ENCODE measurements at regions not wholly inside any gene's neighbourhood (a gene's known extent, or its start where the extent isn't known, plus 50 kb on each side); places are given as distances from the start of the nearest gene placed in this dataset.

DNA sequence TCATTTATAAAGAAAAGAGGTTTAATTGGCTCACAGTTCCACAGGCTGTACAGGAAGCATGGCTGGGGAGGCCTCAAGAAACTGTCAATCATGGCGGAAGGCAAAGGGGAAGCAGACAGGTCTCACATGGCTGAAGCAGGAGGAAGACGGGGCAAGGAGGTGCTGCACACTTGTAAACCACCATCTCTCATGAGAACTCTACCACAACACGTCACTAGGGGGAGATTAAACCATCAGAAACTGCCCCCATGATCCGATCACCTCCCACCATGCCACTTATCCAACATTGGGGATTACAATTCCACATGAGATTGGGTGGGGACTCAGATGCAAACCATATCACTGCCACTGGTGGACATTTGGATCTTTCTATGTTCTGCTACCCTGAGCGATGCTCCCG is 351.4 kb downstream of the NPHP4 start:
- no peak for DNase-seq (ENCODE audit: low read depth in 1 of 2, low spot score in 1 of 2)

DNA sequence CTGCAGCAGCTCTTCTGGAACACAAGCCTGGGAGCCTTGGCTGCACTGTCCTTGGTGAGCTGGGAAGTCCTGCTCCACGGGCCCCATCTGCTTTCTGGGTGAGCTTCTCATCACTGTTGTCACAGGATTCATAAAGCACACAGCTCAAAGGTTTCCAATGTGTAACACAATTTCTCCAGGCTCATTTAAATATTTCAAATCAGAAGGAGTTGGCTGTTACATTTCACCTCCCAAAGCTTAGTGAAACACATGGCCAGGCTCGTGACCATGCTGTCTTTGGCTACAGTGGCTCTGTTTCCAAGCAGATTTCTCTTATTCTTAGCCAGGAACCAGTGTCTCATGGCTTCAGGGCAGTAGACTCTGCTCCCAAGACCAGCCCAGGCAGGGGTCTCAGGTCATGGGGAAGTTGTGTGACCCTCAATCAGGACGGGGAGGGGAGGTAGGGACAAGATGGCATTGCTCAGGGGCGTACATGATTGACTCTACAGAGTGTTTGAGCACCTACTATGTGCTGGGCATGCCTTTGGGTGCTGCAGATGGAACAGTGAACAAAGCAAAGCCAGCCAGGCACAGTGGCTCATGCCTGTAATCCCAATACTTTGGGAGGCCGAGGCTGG is 353.0 kb downstream of the NPHP4 start:
- no peak for DNase-seq (ENCODE audit: low read depth in 1 of 2, low spot score in 1 of 2)

DNA sequence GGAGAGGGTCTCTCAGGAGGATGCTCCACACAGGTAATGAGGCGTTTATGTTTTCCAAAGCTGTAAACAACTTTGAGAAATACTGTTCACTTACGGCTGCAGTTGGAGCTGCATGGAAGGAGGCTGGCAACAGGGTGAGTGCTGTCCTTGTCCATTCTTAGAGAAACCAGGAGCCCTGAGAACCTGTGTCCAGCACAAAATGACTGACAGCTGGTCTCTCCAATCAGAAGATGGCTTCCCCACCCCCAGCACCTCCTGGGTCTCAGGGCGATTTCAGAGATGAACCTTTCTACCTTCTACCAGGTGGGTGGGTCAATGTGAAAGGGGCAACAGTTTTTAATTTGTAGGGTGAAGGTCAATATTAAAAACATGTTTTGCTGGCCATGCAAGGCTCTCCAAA is 353.6 kb downstream of the NPHP4 start:
- no peak for DNase-seq (ENCODE audit: low read depth in 1 of 2, low spot score in 1 of 2)

DNA sequence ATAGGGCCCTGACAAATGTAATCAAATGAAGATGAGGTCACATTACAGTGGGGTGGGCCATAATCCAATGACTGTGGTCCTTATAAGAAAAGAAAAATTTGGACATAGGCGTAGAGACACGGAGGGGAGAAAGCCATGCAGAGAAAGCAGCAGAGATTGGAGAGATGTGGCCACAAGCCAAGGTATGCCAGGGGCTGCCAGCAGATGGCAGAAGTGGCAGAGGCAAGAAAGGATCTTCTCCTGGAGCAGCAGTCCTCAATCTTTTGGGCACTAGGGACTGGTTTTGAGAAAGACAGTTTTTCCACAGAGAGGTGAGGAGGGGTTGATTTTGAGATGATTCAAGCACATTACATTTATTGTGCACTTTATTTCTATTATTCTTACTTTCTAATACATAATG is 355.1 kb downstream of the NPHP4 start:
- DNase-seq (ENCODE audit: low read depth in 1 of 2, low spot score in 1 of 2): no peak

DNA sequence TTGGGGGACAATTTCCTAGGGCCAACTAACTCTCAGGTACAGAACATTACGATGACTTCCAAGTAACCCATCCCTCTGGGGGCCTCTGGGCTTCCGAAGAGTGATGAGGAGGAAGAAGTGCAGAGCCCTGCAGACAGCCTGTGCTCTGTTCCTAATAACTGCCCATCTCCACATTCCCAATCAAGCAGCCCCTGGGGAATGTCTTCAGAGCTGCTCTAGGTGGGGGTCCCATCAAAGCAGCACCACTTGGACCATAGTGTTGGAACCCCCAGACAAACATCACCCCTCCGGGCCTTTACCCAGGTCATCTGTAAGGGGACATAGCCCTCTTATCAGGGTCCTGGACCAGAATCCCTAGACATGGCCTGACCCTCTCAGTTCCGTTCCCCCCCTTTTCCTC is 357.3 kb downstream of the NPHP4 start:
- no peak for DNase-seq (ENCODE audit: low read depth in 1 of 2, low spot score in 1 of 2)

DNA sequence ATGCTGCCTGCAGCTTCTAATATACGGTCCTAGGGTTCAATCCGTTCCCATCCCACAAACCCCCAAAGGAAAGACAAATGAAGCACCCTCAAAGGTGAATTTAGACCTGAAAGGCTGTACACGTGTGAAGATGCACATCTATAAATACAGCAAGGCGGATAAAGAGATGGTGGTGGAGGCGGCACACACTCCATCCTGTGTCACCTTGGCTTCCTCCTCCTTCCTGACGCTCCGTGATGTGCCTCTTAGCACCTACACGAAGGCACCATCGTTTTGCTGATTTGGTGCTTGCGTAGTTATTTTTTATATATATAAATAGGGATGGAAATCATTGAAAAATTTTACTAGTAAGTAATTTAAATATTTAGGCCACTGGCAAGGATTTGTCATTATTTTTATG is 359.4 kb downstream of the NPHP4 start:
- DNase-seq (ENCODE audit: low read depth in 1 of 2, low spot score in 1 of 2): no peak

DNA sequence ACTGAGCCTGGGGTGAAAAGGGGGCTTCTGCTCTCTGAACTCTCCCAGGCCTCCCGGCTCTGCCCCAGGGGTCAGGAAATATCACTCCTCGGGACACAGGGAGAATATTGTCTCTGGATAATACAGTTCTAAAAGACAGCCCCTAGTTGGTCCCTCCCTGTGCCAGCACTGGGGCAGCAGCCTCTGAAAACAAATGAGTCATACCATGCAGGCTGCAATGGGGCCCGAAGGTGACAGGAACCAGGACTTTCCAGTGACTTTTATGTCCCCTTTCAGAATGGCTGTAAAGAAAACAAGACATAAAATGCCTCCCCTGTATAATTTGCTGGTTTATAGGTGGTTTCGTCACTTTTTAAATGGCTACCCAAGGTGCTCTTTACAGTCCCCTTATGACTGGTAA is 360.0 kb downstream of the NPHP4 start:
- DNase-seq (ENCODE audit: low read depth in 1 of 2, low spot score in 1 of 2): no peak

DNA sequence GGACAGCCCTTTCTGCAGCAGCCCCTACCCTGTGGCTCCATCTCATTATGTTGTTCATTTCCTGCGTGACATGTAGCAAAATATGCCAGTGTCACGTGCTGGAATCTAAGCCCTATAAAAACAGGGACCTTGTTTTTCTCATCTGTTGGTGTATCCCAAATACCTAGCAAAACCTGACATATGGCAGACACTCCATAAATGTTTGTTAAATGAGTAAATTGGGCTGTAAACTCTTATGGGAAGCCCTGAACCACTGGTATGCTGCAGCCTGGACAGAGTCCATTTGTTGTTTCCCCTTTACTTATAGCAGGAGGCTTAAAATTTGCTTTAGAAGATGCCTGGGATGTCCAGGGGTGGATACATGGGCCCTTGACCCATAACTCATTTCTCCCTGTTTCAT is 363.8 kb downstream of the NPHP4 start:
- no peak for DNase-seq (ENCODE audit: low read depth in 1 of 2, low spot score in 1 of 2)

DNA sequence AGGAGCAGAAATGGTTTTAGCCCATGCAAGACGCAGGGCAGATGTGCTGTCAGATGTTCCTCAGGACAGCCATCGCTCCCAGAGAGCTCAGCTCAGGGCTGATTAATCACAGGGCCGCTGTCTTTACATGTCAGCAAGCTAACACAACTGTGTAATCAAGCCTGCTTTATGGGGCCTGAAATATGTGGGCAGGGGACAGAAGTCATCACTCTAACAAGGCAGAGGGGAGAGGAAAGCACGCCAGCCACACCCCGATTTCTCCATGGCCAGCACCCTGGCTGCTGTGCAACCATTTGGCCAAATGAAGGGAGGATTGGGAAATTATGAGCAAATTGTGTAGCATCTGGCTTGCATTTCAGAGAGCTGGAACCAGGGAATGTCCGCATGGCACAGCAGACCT is 368.8 kb downstream of the NPHP4 start:
- no peak for DNase-seq (ENCODE audit: low read depth in 1 of 2, low spot score in 1 of 2)

DNA sequence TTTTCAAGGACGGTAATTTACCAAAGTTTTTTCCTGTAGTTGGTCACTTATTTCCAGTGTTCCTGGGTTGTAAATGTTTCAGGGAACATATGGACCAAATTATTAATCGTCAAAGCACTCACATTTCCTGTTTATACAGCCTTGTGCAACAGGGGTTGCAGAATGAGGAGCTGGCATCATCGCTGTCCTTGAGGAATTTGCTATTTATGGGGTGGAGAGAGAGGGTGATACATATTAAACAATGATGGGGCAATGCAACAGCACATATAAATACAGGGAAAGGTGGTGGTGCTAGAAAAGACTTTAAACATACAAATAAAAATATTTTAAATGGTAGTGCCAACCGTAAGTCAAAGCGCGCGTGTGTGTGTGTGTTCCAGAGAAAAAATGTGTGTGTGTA is 369.8 kb downstream of the NPHP4 start:
- DNase-seq (ENCODE audit: low read depth in 1 of 2, low spot score in 1 of 2): no peak

DNA sequence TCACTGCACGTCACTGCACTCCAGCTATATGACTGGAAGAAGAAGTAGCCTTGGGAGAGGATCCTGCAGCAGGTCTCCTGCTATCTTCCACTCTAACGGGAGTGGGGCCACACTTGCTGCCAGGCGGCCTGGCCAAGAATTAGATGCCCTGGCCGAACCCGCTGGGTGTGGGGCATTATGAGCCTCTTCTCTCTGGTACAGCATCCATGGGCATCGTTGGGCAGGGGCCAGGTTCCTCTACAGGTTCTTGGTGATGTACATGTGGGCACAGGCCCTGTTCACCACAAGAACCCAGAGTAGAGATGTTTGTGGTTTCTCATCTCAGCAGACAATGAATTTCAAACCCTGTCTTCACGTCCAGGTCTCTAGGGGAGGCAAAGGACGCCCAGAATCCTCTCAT is 370.5 kb downstream of the NPHP4 start:
- DNase-seq (ENCODE audit: low read depth in 1 of 2, low spot score in 1 of 2): no peak

DNA sequence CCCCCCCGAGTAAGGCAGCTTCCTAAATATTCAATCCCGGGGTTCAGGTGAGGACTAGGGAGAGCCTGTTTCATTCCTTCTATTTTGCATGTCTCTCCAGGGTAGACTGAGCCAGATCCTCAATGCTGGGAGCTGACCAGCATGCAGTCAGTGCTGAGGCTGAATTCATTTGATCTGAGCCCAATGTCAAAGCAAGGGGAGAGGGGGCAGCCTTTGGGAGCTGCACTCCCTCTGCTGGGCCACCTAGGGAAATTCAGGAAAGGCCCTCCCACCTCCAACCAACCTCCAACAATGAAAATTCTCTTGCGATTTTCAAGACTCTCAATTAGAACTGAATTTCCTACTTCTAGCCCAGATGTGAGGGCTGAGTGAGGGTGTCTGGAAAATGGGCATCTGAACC is 371.2 kb downstream of the NPHP4 start:
- no peak for DNase-seq (ENCODE audit: low read depth in 1 of 2, low spot score in 1 of 2)

DNA sequence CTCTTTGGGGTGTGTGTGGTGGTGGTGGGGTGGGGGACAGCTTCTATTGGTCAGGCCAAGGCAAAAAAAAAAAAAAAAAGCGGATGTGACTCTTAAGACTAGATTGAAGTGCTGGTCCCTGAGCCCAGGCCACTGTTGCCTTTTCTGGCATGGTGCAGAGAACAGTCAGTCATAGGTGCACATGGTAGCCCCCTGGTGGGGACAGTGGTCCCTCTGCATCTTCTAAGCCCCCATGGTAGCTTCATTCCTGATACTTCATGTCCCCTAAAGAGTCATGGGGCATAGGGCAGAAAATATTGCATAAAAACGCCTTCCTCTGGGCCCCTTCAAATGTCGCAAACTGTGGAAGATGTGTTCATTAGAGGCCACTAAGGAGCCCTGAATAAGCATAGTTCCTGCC is 371.8 kb downstream of the NPHP4 start:
- DNase-seq (ENCODE audit: low read depth in 1 of 2, low spot score in 1 of 2): no peak

DNA sequence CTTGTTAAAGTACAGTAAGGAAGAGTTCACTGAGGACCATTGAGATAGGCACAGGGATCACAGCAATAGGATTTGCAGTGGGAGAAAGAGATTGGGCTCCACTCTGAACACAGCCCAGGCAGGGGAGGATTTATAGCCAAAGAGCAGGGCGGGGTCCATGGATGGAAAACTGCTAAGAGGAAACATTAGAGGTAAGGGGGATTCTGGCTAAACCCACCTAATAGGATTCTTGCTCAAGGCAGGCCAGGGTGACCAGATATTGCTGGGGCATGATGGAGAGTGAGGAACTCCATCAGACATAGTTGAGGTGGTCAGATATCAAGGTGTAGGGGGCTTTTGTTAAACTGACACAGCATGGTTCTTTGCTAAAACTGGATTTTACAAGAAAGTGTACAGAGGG is 372.8 kb downstream of the NPHP4 start:
- no peak for DNase-seq (ENCODE audit: low read depth in 1 of 2, low spot score in 1 of 2)

DNA sequence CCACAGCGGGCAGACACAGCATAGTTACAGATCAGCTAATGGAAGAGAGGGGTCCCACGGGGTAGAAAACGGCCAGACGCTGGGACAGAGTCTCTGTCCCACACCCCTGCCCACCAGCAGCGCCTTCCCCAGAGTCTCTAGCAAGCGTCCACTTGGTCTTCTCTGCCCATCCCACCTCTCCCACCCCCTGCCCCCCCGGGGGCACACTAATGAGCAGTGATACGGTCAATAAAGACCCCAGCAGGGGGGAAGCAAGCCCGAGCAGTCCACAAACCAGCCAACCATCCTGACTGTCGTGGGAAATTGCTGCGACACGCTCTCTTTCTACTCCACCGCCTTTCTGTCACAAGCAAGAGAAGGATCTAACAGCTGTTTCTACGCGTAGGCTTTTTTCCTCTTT is 374.7 kb downstream of the NPHP4 start:
- no peak for DNase-seq (ENCODE audit: low read depth in 1 of 2, low spot score in 1 of 2)

DNA sequence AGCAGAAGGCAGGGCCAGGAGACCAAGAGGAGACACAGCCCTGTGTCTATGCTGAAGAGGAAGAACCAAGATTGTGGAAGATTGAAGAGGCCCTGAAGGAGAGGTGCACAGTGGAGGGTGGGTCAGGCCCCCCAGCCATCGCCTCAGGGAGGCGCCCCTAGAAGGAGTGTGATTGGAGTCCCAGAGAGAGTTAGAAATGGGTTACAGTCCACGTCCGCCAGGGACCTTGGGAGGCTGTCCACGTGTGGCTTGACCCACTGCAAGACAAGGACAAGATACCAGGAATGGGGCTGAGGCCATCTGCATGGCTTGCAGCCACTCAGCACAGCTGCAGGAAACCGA is 375.1 kb downstream of the NPHP4 start:
- DNase-seq (ENCODE audit: low read depth in 1 of 2, low spot score in 1 of 2): no peak

DNA sequence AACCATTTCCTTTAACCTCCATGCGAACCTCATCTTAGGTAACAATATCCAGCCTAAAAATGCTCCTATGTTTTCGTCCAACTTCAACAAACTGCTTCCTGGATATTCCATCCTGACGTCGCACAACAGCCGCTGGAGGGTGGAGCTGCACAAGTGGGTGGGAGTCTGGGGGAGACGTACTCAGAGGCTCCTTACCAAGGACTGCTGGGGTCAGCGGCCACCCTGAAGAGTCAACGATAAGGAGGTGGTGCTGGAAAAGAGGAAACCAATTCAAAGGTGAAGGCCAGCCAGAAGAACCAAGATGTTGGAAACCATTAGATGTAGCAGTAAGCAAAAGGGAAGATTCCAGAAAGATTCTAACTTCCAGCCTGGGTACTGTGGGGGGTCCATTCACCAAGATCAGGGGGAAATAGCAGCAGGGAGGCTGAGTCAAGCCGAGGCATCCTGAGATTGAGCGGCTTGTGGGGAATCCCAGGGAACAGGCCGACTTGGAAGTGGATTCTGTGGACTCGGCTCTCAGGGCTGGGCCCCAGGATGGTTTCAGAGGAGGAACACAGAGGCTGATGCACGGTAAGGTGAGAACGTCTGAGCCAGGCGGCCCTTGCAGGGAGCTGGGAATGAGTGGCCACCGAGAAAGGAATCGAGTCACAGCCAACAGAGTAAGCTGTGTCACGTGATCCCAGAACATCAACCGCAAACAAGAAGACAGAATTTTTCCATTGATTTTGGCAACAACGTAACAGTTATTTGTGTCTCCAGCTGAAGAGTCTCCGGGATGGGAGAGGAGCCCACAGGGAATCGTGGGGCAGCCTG is 375.7 kb downstream of the NPHP4 start:
- no peak for DNase-seq (ENCODE audit: low read depth in 1 of 2, low spot score in 1 of 2)

DNA sequence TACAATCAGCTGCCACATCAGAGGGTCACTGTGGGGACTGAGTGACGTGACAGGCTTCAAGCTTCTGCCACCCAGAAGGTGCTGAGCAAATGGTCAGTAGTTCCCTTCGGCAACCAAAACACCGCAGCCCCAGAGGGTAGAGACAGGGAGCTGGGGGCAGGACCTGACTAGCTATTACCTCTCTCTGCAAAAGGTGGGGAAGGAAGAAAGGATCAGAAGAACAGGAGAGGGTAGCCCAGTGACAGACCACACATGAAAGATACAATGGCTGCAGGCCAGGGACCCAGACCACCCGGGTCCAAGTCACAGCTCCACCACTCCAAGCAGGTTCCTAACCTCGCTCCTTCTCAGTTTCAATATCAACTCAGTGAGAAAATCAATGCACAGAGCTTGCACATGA is 377.1 kb downstream of the NPHP4 start:
- no peak for DNase-seq (ENCODE audit: low read depth in 1 of 2, low spot score in 1 of 2)

DNA sequence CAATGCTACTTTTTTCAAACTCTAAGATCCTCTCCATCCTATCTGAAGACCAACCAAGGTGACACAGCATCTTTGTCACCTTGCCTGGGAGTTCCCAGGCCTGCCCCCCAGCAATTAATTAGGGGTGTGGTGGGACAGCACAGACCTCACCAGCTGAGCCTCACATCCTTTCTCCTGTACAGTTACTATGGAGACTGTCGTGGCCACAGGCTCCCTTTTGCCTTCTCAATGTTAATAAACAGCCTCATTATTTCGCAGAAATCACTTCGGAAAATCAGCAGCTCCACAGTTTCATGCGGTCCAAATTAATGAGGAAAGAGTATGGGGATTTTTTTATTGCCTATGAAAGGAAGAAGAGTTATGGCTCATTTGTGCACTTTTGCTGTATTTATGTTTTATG is 378.3 kb downstream of the NPHP4 start:
- no peak for DNase-seq (ENCODE audit: low read depth in 1 of 2, low spot score in 1 of 2)

DNA sequence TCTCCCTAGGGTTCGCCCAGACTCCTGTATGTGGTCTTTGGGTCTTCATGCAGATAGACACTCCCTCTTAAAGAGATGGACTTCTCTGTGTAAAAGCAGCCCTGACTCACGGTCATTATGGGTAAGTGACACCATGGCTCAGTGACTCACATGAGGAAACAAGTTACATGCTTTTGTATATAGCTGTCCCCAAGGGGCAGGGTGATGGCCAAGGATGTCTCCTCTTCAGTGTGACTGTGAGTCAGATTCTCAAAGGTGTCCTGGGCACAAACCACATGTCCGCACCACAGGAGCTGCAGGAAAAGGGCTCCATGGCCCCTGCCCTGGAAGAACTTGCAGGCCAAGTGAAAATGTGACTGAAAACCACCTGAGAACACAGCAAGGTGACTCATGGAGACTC is 380.4 kb downstream of the NPHP4 start:
- DNase-seq (ENCODE audit: low read depth in 1 of 2, low spot score in 1 of 2): no peak

DNA sequence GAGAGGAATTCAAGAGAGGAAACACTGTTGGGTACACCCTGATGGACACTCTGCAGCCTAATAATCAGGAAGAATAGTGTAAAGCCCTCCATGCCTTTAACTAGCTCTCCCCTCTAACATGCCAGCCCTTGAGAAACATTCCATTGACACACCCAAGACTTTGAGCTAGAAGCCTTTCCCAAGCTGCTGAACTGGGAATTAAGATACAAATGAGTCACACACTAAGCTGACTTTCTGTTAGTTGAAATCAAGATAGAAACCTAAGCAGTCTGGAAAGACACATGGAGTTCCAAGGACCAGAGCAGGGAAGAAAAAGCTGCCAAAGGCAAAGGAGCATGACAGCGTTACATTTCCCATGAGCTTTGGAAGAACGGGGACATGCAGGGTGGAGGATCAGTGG is 380.8 kb downstream of the NPHP4 start:
- DNase-seq (ENCODE audit: low read depth in 1 of 2, low spot score in 1 of 2): no peak

DNA sequence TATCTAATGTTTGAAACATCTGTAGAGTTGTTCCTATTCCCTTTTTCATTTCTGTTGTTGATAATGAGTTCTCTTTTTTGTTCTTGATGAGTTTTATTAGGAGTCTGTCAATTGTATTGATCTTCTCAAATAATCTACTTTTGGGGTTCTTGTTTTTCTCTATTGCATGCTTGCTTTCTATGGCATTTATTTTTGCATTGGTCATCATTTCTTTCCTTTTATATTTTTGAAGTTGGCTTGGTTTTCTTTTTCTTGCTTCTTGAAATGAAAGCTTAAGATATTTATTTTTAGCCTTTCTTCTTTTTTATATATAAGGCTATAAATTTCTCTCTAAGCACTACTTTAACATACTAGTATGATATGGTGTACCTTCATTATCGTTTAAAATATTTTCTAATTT is 381.8 kb downstream of the NPHP4 start:
- DNase-seq (ENCODE audit: low read depth in 1 of 2, low spot score in 1 of 2): no peak

DNA sequence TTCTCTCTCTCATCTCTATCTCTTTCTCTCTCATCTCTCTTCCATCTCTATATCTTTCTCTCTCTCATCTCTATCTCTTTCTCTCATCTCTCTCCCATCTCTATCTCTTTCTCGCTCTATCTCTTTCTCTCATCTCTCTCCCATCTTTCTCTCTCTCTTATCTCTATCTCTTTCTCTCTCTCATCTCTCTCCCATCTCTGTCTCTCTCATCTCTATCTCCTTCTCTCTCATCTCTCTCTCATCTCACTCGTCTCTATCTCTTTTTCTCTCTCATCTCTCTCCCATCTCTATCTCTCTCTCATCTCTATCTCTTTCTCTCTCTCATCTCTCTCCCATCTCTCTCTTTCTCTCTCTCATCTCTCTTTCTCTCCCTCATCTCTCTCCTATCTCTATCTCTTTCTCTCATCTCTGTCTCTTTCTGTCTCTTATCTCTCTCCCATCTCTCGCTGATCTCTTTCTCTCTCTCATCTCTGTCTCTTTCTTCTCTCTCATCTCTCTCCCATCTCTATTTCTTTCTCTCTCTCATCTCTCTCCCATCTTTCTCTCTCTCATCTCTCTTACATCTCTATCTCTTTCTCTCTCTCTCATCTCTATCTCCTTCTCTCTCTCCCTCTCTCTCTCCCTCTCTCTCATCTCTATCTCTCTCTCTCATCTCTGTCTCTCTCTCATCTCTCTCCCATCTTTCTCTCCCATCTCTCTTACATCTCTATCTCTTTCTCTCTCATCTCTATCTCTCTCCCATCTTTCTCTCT is 388.7 kb downstream of the NPHP4 start:
- DNase-seq (ENCODE audit: low read depth in 1 of 2, low spot score in 1 of 2): no peak
